GM18508 (cell line): ENCODE measurements at regions not wholly inside any gene's neighbourhood (a gene's known extent, or its start where the extent isn't known, plus 50 kb on each side); places are given as distances from the start of the nearest gene placed in this dataset.
"Not testable (repeated sequence)": the region's sequence is repeated elsewhere in the genome, so short reads cannot be mapped to it uniquely, and the experiment has no call there.

ENCODE experiments used
- ATAC-seq: cut with Tn5 transposase; IDR thresholded peaks from one replicate; pipeline ENCODE4 v1.9.1; 2021; ENCODE audit warnings: moderate number of reproducible peaks; ENCODE audit not compliant: insufficient read depth, unreplicated experiment

DNA sequence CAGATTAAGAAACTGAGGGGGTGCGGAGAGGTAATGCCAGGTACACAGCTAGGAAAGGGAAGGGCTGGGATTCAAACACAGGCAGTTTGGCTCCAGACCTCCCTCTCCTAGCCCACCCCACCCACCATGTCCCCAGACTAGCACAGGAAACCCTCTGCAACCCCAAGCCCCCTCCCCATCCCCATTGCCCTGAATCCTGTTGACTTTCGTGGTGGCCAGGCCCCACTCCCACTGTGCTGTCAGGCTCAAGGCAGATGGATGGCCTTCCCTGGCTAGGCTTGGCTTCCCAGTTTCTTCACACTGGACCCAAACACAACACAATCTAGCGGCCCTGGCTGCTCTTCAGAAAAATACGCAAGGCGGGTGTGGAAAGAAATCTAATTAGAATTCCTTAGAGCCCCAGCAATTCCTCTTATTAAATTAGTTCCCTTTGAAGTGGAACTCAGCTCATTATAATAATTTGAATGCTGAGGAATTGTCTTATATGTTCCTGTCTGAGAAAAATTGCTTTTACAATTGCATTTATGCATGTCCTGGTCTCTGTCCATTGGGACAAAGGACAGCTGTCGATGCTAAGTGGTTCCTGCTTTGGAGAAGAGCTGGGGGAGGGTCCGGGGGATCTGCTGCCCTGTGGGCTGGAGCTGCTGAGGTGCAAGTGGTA lies 97.4 kb downstream of the SYF2 start:
- ATAC-seq = no peak

DNA sequence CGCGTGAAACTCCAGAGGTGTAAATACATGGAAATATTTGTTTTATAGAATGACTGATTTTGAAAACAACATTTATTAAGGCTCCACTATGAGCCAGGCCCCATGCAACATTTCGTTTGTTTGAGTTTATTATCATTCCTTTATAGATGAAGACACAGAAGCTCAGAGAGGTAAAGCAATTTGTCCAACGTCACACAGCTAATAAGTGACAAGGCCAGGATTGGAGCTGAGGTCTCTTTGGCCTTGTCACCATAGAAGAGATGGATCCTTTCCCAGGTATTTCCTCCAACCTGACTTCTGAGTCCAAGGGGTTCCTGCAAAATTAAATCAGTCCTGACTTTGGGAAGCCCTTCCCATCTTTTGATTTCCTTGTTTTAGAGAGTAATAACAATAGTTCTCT lies 98.0 kb downstream of the SYF2 start:
- no peak for ATAC-seq

GRCh38 chr1:25131794-25132193 lies 100.5 kb downstream of the SYF2 start:
- ATAC-seq = no peak

DNA sequence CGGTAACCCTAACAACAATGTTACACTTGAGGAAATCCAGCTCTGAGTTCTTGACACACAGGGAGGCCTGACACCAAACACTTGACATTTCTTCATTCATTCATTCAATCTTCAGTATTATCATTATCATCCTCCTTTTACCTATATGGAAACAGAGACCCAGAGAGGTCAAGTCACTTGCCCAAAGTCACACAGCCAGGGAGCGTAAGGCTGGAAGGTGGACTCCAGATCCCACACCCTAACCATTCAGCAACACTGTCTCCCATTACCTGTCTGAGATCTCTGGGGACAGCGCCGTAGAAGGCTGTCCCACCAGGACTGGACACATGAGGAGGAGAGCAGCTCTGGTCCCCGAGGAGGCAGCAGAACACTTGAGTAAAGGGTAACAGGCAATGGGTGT lies 101.4 kb downstream of the SYF2 start:
- ATAC-seq = no peak

GRCh38 chr1:25129380-25129779 lies 102.9 kb downstream of the SYF2 start:
- ATAC-seq = no peak

DNA sequence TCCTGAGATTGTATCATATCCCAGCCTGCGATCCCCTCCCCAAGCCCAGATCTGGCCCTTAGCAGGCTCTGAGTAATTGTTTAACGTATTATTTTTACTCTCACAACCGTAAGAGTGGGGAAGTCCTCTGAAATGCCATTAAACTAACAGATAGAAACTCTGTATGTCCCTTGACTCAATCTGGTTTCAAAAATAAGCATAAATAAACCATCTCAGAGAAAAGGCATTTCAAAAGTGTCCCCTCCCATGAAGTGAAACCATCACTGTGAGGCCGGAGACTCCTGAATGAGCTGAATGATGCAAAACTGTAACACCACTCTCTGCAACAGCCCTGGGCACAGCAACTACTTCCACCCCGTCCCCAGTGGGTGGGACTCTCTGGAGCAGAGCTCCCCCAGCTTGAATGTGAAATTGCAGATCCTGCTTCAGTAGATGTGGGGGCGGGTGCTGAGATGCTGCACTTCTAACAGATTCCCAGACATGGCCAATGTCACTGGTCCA lies 104.1 kb downstream of the SYF2 start:
- ATAC-seq = no peak

- ATAC-seq = no peak
Observed at GRCh38 chr1:25126562-25126961, 105.7 kb downstream of the SYF2 start.

GRCh38 chr1:25123551-25123950 lies 108.8 kb downstream of the SYF2 start:
- ATAC-seq = no peak

GRCh38 chr1:25122747-25123146 lies 109.6 kb downstream of the SYF2 start:
- no peak for ATAC-seq

DNA sequence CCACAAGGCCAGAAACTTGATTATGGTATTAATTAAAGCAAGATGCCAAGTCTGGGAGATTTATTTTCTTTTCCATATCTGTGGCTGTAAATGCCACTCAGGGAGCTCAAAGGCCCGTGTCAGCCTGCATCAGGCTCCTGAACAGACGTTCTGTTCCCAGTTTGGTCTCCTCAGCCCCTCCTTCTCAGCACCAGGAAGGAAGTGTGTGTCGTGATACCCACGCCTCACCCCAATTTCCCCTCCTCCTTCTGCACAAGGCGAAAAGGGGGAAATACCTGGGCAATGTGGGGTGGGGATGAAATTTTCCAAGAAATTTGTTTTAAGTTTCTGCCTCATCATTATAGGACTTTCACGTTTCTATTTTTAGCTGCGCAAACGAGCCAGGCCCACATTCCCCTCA lies 112.0 kb downstream of the SYF2 start:
- no peak for ATAC-seq

DNA sequence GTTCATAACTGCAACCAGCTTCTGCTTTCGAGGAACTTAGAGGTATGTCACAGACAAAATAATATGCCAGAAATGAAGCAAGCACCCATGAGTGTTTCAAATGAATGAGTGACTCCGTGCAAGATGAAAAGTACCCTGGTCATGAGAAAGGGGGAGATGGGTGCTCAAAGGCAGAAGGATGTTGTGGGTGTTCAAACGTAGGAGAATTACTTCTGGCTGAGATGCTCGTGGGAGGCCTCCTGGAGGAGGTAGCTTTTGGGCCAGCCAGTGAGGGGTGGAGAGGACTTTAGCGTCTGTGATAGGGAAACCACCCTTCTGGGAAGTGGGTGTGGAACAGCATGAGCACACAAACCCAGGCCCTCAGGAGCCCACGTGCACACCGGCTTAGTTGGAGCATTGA lies 113.8 kb downstream of the SYF2 start:
- no peak for ATAC-seq

DNA sequence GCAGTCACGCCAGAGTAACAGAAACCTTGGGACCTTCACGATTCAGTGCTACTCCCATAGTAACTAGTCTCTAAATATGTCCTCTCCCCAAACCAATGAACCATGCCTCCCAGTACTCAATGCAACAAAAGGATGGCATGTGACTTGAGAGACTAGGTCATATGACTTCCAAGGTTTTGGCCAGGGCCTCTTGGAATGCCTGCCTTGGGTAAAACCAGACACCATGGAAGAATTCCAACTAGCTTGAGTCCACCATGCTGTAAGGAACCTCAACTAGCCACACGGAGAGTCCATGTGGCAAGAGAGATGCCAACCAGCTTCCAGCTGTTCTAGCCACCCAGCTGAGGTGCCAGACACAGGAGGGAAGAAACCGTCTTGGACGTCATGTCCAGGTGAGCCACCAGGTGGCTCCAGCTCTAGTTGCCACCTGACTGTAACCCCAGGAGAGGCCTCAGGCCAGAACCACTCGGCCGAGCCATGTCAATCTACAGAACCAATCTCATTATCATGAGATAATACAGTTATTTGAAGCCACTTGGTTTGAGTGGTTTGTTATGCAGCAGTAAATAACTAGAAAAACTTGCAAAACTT lies 115.0 kb downstream of the SYF2 start:
- ATAC-seq = no peak

DNA sequence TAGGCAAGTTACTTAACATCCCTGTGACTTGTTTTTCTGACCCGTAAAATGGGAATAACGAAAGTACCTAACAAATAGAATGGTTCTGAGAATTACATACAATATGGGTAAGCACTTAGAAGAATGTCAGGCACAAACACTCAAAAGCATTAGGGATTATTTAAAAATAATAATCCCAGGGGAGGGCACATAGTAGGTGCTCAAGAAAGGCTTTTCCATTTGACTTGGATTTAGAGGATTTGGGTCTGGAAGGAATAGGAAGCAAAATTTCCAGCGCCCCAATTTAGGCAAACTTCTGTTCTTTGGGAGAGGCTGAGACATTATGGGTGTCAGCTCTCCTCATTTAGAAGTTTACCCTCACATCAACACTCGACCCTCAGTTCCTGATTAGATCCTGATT lies 115.5 kb downstream of the SYF2 start:
- ATAC-seq = no peak

DNA sequence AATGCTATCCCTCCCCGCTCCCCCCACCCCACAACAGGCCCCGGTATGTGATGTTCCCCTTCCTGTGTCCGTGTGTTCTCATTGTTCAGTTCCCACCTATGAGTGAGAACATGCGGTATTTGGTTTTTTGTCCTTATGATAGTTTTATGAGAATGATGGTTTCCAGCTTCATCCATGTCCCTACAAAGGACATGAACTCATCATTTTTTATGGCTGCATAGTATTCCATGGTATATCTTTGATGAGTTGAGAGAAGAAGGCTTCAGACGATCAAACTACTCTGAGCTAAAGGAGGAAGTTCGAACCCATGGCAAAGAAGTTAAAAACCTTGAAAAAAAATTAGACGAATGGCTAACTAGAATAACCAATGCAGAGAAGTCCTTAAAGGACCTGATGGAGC lies 116.2 kb downstream of the SYF2 start:
- ATAC-seq = not testable (repeated sequence)

GRCh38 chr1:25113731-25114130 lies 118.6 kb downstream of the SYF2 start:
- no peak for ATAC-seq

- ATAC-seq = no peak
Observed at GRCh38 chr1:25113086-25113485, 119.2 kb downstream of the SYF2 start.

DNA sequence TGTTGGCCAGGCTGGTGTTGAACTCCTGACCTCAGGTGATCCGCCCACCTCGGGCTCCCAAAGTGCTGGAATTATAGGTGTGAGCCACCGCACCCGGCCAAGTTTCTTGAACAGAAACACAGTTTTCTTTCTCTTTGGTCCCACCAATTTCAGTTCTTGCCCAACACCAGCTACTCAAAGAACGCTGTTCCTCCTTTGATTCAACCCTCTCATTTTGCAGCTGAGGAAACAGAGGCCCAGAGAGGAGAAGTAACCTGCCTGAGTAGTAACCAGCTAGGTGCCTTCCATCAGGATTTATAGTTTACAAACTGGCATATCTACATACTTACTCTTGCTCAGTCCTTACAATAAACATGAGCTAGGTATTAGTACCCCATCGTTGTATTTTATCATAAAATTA lies 119.9 kb downstream of the SYF2 start:
- ATAC-seq = no peak

- no peak for ATAC-seq
Observed at GRCh38 chr1:25111706-25112105, 120.6 kb downstream of the SYF2 start.

- no peak for ATAC-seq
Observed at GRCh38 chr1:25110485-25110884, 121.8 kb downstream of the SYF2 start.

DNA sequence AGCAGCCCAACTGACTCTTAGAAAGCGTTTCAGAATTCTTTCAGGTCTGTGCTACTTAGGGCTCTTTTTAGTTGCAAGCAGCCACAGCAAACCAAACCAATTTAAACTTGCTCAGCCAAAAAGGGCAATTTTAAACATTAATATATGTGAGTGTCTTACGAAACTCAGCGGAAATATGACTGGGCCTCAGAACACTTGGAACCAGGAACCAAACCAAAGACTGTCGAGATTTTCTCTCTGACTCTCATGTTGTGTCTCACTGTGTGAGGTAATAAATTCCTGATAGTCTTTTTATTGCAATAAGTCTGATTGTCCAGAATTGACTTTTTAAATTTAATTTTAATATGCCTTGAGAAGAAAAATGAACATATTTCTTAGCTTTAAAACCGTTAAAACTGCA lies 122.3 kb downstream of the SYF2 start:
- no peak for ATAC-seq

DNA sequence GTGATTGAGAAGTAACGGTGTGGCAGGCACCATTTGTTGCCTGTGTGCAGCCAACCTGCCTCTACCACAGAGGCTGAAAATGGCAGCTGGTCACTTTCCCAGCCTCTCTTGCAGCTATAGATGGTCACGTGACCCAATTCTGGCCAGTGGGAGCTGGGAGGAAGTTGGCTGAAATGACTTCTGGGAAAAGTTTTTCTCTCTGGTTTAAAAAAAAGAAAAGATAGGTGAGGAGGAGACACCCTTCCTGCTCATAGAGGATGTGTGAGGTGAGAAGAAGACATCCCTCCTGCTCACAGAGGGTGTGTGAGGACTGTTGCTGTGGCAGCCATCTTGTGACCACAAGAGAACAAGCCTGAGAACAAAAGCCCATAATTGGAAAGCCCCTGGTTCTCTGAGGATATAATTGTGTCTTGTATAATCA lies 122.8 kb downstream of the SYF2 start:
- no peak for ATAC-seq

GRCh38 chr1:25107643-25108010 lies 124.7 kb downstream of the SYF2 start:
- ATAC-seq = no peak
